ENCODE measurements at regions not wholly inside any gene's neighbourhood (a gene's known extent, or its start where the extent isn't known, plus 50 kb on each side); places are given as distances from the start of the nearest gene placed in this dataset.

DNA sequence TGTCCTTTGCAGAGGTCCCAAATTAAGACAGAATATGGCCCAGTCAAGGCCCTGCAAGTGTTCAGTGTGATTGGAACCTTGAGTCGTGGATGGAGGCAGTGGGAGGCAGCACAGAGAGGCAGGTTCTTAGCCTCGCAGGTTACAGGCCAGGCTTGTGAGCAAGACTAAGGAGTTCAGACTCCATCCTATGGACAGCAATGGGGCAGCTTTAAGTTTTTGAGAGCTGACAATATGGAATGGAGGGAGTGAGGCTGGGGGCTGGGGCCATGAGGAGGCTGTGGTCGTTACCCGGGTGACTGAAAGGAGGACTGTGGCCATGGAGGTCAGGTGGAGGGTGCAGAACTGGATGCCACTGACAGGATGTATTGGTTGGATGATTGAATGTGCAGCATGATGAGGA, 74.1 kb upstream of the PRR23C start:
- H3K4me3 ChIP-seq (ENCODE audit: insufficient read depth, low read length): no peak overlapping the region
- no peaks in the 10 kb centered on the region for H3K27me3 ChIP-seq (ENCODE audit: insufficient read depth, low read length)
- no peaks in the 10 kb centered on the region for H3K79me2 ChIP-seq (ENCODE audit: insufficient read depth, low read length)
- no peak overlapping the region for H3K27ac ChIP-seq (ENCODE audit: low read depth, low read length)
- no peaks in the 10 kb centered on the region for H4K20me1 ChIP-seq (ENCODE audit: insufficient read depth, low read length)
- no peak overlapping the region for H3K4me2 ChIP-seq (ENCODE audit: insufficient read depth, low read length)
- H3K9me3 ChIP-seq (ENCODE audit: low read depth, low read length): no peaks in the 10 kb centered on the region
- no peak overlapping the region for H2AFZ ChIP-seq (ENCODE audit: low read length)
- no peaks in the 10 kb centered on the region for H3K36me3 ChIP-seq (ENCODE audit: insufficient read depth, low read length)
- TF ChIP-seq, protein P1, sequence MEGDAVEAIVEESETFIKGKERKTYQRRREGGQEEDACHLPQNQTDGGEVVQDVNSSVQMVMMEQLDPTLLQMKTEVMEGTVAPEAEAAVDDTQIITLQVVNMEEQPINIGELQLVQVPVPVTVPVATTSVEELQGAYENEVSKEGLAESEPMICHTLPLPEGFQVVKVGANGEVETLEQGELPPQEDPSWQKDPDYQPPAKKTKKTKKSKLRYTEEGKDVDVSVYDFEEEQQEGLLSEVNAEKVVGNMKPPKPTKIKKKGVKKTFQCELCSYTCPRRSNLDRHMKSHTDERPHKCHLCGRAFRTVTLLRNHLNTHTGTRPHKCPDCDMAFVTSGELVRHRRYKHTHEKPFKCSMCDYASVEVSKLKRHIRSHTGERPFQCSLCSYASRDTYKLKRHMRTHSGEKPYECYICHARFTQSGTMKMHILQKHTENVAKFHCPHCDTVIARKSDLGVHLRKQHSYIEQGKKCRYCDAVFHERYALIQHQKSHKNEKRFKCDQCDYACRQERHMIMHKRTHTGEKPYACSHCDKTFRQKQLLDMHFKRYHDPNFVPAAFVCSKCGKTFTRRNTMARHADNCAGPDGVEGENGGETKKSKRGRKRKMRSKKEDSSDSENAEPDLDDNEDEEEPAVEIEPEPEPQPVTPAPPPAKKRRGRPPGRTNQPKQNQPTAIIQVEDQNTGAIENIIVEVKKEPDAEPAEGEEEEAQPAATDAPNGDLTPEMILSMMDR (IDR thresholded peaks at IDR 0.05; ENCODE audit: extremely low read depth, low read depth, low read length): no peak
- peaks cover 44% of the 10 kb centered on the region for H3K4me1 ChIP-seq (ENCODE audit: insufficient read depth, low read length)
- no peak for DNase-seq (ENCODE audit: insufficient read length, low spot score, missing footprints)

DNA sequence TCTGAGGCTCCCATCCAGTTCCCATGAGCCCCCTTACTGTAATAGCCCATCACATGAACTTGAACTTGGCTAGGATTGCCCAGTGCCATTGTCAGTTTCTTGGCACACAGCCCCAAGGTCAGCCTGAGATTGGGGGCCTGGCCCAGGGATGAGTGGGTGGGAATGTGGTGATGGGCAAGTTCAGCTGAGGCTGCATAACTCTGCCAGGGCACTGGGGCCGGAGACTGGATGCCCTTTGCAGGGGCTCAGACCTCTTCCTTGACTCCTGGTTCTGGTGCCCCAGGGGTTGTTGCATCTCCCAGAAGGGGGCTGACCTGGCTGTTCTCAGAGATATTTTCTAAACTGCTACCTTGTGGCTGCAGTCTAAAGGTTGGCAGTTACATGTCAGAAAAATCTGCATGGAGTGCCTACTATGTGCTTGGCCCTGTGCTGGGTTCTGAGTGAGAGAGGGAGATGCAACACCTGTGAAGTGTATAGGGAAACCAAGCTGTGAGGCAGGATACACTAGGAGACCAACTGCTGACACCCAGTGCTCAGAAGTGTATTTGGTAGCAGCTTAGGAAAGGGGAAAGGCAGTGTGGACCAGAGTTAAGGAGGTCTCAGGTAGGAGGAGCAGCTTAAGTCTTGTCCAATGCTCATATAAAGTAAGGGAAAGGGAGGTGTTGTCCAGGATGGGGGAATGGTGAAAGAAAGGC, 74.8 kb upstream of the PRR23C start:
- TF ChIP-seq, protein P1 (IDR thresholded peaks at IDR 0.05; ENCODE audit: extremely low read depth, low read depth, low read length): no peak
- no peaks in the 10 kb centered on the region for H4K20me1 ChIP-seq (ENCODE audit: insufficient read depth, low read length)
- H3K4me1 ChIP-seq (ENCODE audit: insufficient read depth, low read length): peaks cover 44% of the 10 kb centered on the region
- H2AFZ ChIP-seq (ENCODE audit: low read length): no peak overlapping the region
- no peaks in the 10 kb centered on the region for H3K79me2 ChIP-seq (ENCODE audit: insufficient read depth, low read length)
- H3K4me3 ChIP-seq (ENCODE audit: insufficient read depth, low read length): no peak overlapping the region
- DNase-seq (ENCODE audit: insufficient read length, low spot score, missing footprints): no peak
- H3K9me3 ChIP-seq (ENCODE audit: low read depth, low read length): no peaks in the 10 kb centered on the region
- no peaks in the 10 kb centered on the region for H3K36me3 ChIP-seq (ENCODE audit: insufficient read depth, low read length)
- H3K4me2 ChIP-seq (ENCODE audit: insufficient read depth, low read length): no peak overlapping the region
- H3K27me3 ChIP-seq (ENCODE audit: insufficient read depth, low read length): no peaks in the 10 kb centered on the region
- peak overlapping the region; percentile 61 for H3K27ac ChIP-seq (ENCODE audit: low read depth, low read length)

DNA sequence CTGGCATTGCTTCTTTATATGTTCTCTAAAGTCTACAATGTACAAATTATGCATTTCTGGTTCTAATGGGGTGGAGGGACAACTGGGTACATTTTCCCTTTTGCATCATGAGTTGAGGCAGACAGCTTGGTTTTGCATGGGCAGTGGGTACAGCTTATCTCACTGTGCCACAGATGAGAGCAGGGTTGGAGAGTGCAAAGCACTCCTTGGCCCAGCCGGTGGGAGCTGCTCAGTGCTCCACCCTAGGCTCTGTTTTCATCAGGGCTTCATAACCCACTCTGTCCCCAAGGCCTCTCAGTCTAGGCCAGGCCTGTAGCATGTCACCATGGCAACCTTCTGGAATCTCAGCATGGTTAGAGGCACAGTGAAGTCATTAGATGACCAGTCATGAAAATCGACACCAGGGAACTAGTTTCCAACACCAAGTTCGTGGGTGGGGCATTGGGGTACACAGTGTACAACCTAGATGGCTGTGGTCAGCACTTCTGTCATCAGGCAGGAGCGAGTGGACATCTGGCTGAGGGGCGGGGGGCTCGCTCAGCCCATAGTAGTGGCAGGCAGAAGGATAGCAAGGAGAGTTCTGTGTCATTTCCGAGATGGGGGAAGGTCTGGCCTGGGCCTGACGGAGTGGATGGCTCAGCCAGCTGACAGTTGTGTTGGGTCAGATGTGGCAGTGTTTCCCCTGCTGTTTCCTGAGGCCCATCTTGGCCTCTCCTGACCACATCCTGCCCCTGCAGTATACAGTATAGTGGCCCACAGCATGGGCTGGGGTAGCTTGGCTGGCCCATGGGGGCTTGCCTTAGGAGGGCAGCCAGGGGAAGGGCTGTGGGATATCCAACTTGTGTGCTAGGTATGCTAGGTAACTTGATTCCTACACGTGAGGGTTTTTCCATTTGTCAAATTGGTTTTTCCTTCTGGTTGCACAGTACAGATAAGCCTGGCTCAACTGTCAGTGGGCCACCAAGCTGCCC, 75.7 kb upstream of the PRR23C start:
- Histone ChIP-seq H2AFZ (ENCODE audit: low read length) (peak overlapping the region; percentile 80), H3K4me3 (ENCODE audit: insufficient read depth, low read length) (no peak overlapping the region), H3K36me3 (ENCODE audit: insufficient read depth, low read length) (no peaks in the 10 kb centered on the region), H3K9me3 (ENCODE audit: low read depth, low read length) (no peaks in the 10 kb centered on the region), H3K79me2 (ENCODE audit: insufficient read depth, low read length) (no peaks in the 10 kb centered on the region), H3K27me3 (ENCODE audit: insufficient read depth, low read length) (no peaks in the 10 kb centered on the region), H3K4me2 (ENCODE audit: insufficient read depth, low read length) (peak overlapping the region; percentile 34), H3K27ac (ENCODE audit: low read depth, low read length) (peak overlapping the region; percentile 61), H3K4me1 (ENCODE audit: insufficient read depth, low read length) (peaks cover 44% of the 10 kb centered on the region), H4K20me1 (ENCODE audit: insufficient read depth, low read length) (no peaks in the 10 kb centered on the region)
- peak; percentile 86 for DNase-seq (ENCODE audit: insufficient read length, low spot score, missing footprints)
- TF ChIP-seq, protein P1 (IDR thresholded peaks at IDR 0.05; ENCODE audit: extremely low read depth, low read depth, low read length): no peak
